Central memory CD4-positive, alpha-beta T cell (primary cell): ENCODE measurements at regions not wholly inside any gene's neighbourhood (a gene's known extent, or its start where the extent isn't known, plus 50 kb on each side); places are given as distances from the start of the nearest gene placed in this dataset.
"Not testable (repeated sequence)": the region's sequence is repeated elsewhere in the genome, so short reads cannot be mapped to it uniquely, and the experiment has no call there.

Experiments
- DNase-seq: peaks from one replicate; pipeline ENCODE4 v3.0.0; 2022

DNA sequence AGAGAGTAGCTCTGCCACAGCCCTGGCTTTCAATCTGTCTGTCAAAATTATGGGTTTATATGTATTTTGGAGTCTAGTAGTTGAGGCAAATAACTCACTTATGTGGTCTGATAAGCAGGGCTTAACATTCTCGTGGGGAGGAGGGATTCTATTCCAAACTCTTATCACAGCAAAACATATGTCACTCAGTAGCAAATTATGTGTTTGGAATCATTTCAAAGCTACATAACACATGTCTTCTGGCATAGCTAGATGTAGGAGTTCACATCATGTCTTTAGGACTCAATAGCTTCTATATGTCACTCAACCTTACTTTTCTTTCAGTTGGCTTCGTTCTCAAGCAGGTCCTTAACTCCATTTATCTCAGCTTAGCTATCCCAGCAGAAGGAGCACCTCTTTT is 144.5 kb upstream of the SEMA6A start:
- no peak for DNase-seq

DNA sequence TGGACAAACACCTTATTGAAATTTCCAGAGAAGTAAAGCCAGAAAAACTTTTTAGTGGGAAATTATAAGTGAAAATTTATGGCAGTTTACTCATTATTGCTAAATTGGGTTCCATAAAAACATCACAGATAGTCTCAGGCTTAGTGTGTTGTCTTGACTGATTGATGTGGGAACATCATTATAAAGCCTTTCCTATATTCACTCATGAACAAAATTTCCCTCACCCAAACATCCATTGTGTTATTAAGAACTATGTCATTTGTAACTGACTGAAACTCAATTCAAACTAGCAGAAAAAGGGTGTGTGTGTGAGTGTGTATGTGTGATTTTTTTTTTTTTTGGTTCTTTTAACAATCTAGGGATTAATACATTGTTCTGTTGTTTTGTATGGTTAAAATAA is 143.7 kb upstream of the SEMA6A start:
- DNase-seq: no peak

DNA sequence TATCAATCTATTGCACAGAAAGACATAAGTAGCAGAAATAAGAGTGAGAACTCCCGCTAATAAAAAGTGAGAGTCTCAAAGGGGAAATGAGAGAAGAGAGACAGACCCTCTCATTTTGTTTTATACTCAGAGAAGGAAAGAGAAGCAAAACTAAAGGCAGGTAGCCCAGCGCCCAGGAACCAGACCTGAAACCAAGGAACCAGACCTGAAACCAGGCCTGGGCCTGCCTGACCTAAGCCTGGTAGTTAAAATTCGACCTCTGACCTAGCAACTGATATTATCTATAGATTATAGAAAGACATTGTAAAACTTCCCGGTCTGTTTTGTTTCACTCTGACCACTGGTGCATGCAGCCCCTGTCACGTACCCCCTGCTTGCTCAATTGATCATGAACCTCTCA is 134.5 kb upstream of the SEMA6A start:
- no peak for DNase-seq

DNA sequence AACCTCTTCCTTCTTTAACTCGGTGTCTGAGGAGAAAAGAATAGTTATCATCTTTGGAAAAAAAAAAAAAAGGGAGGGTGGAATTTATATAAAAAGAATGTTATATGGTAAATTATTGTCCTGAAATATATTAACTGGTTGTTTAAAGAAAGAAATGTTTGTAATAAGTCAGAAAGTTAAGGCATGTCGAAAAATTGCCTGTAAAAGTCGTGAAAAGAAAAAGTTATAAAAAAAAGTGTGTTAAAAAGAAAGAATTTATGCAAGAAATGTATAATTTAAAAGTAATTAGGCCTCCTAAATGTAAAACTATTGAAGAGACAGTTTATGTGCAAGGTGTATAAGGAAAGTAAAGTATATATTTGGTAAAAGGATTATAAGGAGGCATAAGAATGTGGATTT is 130.5 kb upstream of the SEMA6A start:
- DNase-seq: not testable (repeated sequence)

DNA sequence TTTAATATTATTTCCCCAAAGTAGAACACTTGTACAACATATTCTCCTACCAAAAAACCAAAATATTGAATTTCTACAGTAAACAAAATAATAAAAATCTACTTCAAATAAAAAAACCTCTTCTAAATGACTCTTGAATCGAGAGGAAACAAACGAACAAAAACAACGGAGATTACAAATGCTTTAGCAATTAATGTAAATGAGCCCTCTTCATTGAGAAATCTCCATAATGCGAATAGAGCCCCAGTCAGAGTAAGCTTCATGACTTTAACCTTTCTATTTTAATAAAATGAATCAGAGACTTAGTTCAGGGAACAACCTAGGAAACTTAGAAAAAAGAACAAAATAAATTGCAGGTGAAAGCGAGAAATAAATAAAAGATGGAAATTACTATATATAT is 129.3 kb upstream of the SEMA6A start:
- no peak for DNase-seq

DNA sequence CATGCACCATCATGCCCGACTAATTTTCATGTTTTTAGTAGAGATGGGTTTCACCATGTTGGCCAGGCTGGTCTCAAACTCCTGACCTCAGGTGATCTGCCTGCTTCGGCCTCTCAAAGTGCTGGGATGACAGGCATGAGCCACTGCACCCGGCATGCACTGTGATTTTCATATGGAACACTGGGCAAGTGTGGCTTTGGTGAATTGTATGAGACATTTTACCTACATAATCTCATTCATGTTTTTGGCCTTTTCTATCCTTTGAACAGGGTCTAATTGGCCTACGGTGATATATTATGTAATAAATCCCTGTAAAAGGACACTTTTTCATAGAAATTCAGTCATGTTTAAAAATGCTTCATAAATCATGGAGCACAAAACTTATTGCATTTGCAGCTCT is 128.7 kb upstream of the SEMA6A start:
- DNase-seq: no peak

DNA sequence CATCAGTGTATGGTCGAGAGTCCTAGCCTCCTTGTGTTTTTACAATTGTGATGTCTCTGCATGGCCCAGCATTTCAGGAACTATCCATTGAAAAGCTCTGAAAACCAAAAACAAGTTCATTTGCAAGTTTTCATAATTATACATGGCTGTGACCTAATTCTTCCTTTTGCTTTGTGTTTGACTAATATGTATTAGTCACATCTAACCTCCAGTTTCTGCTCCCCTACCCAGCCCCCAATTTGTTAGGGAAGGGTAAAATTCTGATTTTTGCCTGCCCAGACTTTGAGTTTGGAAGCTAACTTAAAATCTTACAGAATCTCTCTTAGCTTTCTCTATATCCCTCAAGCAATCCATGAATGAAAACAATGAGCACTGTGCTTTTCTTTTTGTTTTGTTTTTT is 128.2 kb upstream of the SEMA6A start:
- no peak for DNase-seq

DNA sequence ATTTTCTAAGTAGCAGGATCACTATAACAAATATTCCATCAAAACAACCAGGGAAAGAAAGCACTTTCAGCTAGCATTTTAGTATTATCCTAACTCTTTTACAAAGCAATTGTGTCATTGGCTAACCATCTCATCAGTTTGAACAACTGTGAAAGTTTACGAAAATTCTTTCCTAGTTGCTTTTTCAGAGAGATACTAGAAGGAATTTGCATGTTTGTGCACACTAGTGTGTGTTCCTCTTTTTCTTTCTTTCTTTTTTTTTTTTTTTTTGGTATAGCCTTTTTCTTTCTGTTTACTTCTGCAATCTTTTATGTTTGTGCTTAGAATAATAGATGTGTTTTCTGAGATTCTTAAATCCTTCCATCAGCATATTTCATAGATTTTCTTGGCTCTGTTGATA is 124.7 kb upstream of the SEMA6A start:
- DNase-seq: no peak

DNA sequence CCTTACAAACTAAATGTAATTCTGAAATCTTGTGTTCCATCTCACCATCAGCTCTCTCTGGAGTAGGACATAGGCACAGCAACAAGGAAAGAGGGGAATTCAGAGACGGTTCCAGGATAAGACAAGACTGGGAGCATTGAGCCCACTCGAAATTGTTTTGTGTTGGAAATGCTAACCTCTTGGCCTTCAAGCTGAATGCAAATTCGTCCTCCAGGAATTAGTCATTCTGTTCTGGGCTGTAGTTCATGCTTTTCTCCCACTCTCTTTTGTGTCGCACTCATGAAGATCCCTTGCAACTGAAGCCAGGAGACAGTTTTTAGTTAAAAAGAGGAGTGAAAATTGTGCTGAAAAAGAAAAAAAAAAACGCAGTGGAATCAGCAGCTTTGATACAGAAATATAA is 121.7 kb upstream of the SEMA6A start:
- no peak for DNase-seq

DNA sequence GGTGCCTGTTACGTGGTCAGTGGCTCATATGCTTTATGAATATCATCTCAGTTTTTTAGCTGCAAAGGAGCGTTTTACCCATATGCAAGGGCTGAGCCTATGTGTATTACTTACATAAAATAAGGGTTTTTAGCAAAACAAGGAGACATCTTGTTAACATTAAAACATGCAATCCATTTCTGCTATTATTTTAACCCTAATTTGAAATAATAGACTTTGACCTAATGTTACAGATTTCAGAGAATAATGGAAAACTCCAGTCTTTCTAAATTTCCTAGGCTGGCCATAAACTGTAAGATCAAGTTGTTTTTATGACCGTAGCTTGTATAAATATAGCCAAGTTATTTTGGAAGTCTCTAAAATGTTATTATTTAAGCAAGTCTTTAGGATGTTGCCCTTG is 121.1 kb upstream of the SEMA6A start:
- DNase-seq: no peak

DNA sequence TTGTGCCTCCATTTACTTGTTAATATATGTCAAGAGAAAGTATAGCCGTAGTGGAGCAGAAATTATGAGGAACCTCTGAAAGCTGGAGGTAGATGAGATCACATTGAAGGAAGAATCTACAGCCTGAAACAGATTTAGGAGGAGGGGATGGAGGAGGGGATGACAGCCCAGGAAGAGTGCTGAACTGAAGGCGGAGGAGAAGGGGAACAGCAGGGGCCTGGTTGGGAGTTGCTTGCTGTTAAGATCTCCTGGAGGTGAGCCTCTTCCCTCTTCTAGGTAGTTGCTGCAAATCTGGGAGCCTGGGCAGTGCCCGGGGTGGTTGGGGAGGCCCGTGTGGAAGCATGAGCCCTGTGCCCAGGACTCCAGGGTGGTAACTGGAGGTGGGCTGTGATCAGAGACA is 111.8 kb upstream of the SEMA6A start:
- DNase-seq: no peak

DNA sequence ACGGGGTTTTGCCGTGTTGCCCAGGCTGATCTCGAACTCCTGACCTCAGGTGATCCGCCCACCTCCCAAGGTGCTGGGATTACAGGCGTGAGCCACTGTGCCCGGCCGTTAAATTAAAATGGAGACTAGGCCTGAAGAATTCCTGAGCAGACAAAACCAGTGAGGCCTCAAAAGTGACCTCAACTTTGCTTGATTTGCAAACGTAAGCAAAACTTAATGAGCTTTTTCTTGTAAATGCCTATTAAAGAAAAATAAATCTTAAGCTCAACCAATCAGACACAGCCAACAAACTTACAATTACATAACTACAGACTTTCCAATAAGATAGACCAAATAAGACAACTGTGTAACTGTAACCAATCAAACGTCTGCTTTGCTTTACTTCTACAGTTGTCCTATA is 111.3 kb upstream of the SEMA6A start:
- no peak for DNase-seq

DNA sequence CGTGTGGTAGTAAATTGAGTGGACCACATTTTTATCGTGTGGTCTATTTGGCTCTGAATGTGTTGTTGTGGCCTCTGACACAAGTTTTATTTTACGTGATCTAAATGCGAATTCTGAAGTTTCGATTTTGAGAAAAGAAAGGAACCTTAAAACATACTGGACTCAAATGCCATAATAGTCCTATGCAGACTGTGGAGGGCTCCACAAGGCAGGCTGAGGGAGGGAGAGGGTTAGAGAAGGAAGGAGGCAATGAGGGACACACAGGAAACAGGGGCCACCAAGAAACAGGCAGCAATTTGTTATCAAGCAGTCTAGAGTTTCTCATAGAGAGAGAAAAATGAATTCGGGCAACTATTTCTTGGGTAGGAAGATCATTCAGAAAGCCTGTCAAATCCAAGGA is 110.4 kb upstream of the SEMA6A start:
- no peak for DNase-seq

DNA sequence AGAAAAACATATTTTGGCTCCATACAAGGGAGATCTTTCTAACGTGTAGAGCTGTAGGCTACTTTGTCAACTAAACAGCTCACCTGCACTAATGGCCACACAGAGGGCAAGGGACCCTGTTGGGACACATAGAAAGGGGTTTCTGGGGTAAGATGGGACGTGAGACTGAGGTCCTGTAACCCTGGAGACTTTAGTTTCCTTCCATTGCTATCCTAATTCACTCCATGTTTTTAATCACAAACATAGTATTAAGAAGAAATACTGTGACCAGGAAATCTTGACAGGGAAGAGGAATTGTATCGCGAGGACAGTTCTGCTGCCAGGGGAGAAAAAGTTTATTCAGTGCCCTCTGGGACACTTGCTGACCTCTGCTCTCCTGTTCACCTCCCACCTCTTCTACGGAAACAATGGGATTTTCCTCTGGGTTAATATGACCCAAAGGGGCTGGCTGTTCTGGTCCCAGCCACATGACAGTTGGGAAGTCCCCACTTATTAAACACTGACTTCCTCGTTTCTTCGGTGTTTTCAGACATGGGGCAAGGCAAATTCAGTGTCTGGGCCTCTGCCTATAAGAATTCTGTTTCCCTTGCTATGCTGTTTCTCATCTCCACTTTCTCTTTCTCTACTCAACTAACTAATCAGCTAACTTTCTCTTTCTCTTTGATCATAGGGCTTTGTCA is 106.9 kb upstream of the SEMA6A start:
- DNase-seq: no peak

DNA sequence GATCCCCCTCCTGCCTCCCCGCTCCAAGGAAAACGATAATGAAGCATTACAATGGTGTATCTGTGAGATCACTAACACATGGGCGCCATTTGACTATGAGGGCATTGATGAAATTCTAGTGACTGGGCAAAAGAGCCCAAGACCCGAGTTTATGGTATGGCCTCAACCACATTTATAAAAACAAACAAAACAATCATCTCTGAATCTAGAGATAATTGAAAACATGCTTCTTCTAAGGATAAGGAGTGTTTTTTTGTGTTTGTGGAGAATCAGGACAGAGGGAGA is 100.9 kb upstream of the SEMA6A start:
- no peak for DNase-seq

DNA sequence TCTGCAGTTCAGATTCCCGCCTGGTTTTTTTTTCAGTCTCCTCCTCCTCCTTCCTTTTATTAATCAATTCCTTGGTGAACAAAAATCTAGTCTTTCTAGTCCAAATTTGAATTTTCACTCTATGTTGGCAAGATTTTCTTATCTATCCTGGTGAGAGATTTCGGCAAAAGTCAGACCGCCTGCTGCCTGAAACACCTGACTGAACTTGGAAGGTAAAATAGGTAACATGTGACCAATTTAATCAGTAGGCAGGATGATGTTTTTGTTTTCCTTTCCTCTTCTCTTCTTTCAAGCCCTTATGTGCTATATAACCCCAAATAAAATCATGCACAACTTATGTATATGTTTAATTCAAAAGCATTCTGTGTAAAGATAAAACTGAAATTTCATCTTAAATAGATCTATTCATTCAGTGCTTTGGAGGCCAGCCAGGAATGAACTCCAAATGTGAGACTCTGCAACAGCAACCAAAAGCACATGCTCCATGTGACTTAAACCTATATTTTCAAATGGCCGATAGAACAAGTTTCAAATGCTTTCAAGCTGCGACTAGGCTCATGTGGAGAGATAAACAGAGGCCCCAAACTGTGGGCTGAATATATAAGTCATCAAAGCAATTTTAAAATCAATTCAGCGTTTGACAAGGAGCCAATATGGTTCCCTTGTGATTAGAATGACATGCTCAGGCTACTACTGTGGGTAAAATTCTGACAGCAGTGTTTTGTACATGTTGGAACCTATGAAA is 100.4 kb upstream of the SEMA6A start:
- DNase-seq: no peak

DNA sequence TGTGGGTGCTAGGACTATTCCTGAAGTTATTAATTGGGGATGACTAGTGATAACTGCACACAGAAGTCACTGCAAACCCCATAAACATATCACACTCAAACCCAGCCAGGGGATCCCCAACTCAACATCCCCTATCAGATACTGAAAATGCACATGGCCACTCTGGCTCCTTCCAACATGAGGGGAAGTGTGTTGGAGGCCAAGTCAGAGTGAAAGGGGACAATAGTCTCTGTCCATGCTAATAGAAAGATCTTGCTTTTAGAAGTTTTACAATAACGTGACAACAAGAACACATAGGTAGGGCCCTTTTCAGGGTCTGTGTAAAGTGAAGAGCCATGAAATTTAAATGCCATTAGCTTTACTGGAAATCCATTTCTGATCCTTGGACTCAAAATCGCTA is 98.8 kb upstream of the SEMA6A start:
- no peak for DNase-seq

DNA sequence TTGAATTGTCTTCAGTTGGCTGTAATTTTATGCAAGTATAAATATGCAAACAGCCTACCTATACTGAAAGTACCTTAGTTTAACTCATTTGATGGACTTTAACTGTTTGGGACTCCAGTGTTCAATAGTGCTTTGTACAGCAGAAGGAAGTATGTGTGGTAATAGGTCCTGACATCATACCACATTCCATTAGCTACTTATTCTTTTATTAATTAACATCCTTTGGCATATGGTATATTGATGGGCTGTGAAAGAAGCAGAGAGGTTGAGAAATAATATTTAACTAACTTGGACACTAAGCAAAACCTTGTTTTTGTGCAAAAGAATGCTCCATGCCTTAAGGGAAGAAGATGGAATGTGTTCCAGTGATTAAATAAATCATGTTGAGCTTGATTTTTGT is 97.6 kb upstream of the SEMA6A start:
- no peak for DNase-seq

DNA sequence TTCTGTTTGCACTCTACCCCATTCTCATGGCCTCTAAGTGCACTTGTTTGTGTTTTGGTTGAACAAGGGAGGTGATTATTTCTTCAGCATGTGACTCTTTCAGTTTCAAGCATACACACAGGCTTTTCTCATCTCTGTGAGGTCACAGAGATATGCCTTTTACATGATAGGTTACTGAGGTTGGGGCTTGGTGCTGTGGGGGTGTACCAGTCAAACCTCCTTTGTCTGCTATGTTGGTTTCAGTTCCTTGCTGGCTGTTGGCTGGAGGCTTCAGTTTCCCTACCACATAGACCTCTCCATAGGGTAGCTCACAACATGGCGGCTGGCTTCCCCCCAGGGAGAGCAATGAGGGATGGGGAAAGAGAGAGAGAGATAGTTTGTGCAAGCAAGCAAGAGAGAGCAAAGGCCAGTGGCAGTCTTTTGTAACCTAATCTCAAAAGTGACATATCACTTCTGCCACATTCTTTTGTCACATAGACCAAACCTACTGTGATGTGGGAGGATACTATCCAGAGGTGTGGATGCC is 96.7 kb upstream of the SEMA6A start:
- no peak for DNase-seq

DNA sequence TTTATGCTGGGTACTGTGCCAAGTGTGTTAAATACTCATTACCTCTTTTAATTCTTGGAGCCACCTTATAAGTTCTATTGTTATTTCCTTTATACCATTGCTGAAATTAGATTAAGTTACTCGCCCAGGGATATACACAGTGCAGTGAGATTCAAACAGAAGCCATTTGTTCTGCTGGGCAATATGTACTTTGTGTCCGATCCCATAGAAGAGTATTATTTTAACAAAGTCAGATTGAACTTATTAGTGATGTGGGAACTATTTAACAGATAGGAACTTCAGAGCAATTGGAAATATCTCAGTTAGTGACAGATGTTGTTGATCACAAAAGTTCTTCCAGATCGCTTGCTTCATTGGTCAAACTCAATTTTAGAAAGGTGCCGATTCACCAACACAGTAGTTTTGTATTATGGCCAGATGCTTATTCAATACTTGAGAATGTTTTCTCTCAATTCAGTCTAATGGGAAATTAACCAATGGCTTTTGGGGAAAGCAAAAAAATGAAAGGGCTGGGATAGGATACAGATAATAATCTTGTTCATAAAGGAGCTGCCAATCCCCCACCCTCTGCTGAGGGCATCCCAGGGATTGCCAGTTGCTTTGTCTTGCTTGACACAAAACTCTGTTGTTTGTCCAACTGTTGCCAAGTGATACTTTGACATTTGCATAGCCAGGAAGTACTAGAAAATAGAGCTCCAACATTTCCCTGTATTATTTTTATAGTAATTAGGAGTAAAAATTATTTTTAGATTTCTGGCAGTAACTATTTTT is 94.8 kb upstream of the SEMA6A start:
- DNase-seq: no peak

DNA sequence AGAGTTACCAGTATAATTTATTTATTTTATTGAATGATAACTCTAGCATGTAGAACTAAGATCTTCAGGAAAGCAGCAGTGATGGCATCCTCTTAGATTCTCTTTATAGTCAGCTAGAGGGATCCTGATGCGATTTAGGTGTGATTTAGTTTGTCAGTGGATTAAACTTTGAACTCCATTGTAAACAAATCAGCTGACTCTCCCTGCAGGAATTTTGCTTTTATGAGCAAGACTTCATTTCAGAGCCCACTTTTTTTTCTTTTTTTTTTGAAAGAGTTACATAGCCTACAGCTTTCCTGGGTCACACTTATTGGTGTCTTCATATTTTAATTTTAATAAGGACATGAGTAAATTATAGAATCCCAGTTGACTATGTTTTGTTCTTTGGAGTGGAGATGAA is 93.8 kb upstream of the SEMA6A start:
- no peak for DNase-seq

DNA sequence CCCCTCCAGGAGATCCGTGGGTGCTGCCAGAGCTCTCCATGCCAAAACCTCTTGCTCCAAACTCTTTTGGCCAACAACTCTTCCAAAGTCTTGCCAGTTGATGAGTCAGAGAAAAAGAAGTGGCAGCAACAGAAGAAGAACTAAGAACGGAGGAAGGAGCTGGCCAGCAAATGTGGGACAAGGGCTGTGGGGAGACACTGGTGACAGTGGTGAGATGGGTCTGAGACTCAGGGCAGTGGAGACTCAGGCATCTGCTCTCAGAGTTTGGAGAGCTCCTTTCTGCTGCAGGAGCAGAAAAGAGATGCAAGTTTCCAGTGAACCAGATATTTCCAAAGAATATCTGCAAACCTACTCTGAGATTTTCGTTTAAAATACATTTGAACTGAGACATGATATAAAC is 92.3 kb upstream of the SEMA6A start:
- no peak for DNase-seq

DNA sequence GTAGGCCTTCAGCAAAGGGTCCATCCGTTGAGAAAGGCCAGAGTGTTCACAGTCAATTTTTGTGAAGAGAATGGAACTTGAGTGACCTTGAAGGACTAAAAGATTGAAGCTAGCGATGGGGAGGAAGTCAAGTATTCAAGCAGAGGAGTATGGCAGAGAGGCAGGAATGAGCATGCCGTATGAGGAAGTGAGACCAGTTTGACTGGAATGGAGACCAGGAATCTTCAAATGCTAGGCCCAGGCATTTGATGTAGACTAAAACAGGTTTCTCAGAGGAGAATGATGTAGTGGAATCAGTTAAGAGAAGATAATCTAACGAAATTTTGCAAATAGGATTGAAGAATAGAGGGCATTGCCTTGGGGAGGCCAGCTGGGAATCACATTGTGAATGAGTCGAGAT is 90.4 kb upstream of the SEMA6A start:
- no peak for DNase-seq

DNA sequence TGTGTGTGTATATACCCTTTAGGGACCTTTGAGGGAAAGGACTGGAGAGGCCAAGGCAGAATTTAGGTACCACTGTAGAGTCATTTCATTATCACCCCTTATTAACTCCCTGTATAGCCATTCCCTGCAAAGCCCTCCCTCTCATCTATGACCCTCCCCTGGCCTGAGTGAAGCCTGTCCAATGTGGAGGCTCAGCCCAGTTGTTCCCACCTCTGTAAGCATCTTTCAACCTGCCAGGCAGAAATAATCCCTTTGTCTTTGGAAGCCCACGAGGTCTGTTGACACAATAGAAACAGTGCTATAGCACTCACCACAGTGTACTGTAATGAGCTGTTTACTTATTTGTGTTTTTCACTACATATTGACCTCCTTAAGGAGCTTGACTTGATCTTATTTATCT is 88.5 kb upstream of the SEMA6A start:
- no peak for DNase-seq
